Gastrocnemius medialis (tissue), 4 donors: ENCODE measurements at regions not wholly inside any gene's neighbourhood (a gene's known extent, or its start where the extent isn't known, plus 50 kb on each side); places are given as distances from the start of the nearest gene placed in this dataset.

Experiments used
- POLR2A ChIP-seq, 2 donors: fragments of 450-650 bp; IDR thresholded peaks; one replicate each; pipeline ENCODE4 v1.6.1; 2017; ENCODE audit warnings: antibody characterized with exemption in 2 of 2, mild to moderate bottlenecking in 2 of 2, moderate library complexity in 2 of 2
- TF ChIP-seq, protein P1 (sequence below), 5 experiments: fragments of 450-650 bp in 3 of 5; fragments of 200-600 bp in 2 of 5; sonication (generic) in 2 of 5; IDR thresholded peaks in 4 of 5; conservative IDR thresholded peaks in 1 of 5; 1 replicate in 4 of 5; 2 replicates in 1 of 5; pipeline ENCODE4 v1.5.1; 2016 to 2019; ENCODE audit warnings: antibody characterized with exemption in 5 of 5, mild to moderate bottlenecking in 3 of 5, moderate library complexity in 3 of 5

DNA sequence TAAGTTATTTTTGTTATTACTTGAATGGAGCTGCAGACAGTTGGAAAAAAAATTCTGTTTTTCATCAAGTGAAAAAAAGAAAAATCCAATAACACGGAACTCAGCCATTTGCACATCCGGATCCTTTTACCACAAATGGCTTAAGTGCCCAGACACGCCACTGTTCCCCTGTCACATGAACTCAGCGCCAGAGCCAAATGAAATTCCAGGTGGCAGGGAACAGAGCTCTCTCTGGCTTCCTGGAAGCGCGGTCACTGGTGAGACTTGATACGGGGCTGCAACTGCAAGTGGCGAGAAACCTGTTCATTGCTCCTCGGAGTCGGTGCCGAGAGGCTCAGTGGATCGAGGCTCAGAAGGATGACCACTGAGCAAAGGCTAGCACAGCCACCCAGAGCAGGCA is 60.8 kb upstream of the NPTX2 start:
- no peak for TF ChIP-seq POLR2A (IDR thresholded peaks at IDR 0.05)
- TF ChIP-seq, protein P1, sequence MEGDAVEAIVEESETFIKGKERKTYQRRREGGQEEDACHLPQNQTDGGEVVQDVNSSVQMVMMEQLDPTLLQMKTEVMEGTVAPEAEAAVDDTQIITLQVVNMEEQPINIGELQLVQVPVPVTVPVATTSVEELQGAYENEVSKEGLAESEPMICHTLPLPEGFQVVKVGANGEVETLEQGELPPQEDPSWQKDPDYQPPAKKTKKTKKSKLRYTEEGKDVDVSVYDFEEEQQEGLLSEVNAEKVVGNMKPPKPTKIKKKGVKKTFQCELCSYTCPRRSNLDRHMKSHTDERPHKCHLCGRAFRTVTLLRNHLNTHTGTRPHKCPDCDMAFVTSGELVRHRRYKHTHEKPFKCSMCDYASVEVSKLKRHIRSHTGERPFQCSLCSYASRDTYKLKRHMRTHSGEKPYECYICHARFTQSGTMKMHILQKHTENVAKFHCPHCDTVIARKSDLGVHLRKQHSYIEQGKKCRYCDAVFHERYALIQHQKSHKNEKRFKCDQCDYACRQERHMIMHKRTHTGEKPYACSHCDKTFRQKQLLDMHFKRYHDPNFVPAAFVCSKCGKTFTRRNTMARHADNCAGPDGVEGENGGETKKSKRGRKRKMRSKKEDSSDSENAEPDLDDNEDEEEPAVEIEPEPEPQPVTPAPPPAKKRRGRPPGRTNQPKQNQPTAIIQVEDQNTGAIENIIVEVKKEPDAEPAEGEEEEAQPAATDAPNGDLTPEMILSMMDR (IDR thresholded peaks at IDR 0.05 in 4 of 5, conservative IDR thresholded peaks at IDR 0.05 in 1 of 5), result no peak
